ENCODE measurements at regions not wholly inside any gene's neighbourhood (a gene's known extent, or its start where the extent isn't known, plus 50 kb on each side); places are given as distances from the start of the nearest gene placed in this dataset.

DNA sequence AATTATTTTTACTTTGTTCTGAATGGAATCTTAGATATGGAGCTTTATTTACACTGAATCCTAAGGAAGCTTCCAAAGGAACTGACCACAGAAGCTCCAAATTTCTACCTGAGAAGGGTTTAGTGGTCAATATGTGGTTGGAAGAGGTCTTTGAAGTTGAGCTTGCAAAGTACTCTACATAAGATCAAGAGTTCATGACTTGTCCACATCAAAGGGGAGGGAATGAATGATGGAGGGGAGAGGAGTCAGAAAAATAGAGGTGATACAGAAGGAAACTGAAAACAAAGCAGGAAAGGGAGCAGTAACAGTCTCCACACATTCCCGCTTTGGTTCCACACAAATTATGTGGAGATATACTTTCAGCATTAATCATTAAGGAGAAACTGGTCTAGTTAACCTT, 450.9 kb downstream of the HINT1 start:
- H3K27me3 Mint-ChIP-seq: no peaks in the 10 kb centered on the region
- H3K4me3 Mint-ChIP-seq: no peak overlapping the region
- ATAC-seq: no peak
- no peaks in the 10 kb centered on the region for H3K36me3 Mint-ChIP-seq (ENCODE audit: low read depth)
- DNase-seq: no peak
- no peak overlapping the region for H3K27ac Mint-ChIP-seq
- H3K4me1 Mint-ChIP-seq: no peaks in the 10 kb centered on the region
- H3K9me3 Mint-ChIP-seq: no peaks in the 10 kb centered on the region

DNA sequence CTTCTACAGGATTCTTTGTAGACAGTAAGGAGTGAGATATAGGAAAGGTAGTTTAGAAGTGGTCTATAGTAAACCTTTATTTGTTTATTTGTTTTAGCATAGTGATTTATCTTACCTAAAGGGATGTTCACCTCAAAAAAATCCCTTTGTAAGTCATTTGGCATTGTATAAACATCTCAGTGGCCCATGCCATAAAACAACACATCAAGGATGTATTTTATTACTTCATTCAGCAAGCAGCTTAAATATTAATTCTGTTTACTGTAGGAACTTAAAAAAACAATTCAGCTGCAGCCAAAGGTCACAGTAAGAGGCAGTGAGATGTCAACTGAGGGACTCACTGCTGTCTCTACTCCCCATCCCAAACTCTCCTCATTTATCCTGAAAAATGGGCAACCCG, 452.7 kb downstream of the HINT1 start:
- DNase-seq (no peak), ATAC-seq (no peak)
- Mint-ChIP-seq H3K36me3 (ENCODE audit: low read depth) (no peaks in the 10 kb centered on the region), H3K4me1 (no peaks in the 10 kb centered on the region), H3K4me3 (no peak overlapping the region), H3K9me3 (no peaks in the 10 kb centered on the region), H3K27me3 (peaks cover 1% of the 10 kb centered on the region), H3K27ac (no peak overlapping the region)

DNA sequence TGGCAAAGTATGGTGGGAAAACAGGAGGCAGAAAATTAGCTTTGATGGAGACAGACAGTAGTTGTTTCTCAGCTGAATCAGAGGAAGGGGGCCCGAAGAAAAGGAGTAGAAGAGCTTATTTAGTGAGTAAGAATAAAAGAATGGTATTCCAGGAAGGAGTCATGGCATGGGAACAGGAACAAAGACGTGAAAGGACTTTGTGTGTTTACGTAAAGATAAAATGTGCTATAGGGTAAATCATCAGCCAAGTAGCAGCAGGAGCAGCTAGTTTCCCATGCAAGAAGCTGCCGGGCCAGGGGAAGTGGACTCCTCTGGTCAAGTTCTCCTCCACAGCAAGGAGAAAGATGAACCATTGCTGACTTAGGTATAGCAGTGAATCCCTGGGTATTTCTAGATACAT, 454.5 kb downstream of the HINT1 start:
- Mint-ChIP-seq H3K4me1 (no peaks in the 10 kb centered on the region), H3K4me3 (no peak overlapping the region)

DNA sequence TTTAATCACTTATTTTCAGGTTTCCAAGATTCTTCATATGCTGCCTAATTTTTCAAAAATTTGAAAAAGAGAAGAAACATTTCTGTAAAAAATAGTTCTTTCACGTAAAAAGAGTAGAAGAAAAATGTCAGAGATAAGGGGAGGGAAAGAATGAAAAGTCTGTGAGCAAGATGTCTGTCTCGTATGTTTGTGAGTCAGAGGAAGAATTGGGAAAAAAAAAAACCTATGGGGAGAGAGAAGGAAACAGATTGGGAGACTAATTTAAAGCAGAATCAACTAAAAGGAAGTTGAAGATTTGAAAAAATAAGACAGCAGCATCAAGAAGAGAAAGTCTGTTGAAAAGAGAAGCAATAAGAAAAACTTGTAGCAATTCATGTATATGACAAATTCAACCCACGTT, 456.3 kb downstream of the HINT1 start:
- Mint-ChIP-seq H3K9me3 (no peaks in the 10 kb centered on the region), H3K27ac (no peak overlapping the region), H3K27me3 (peaks cover 3% of the 10 kb centered on the region), H3K4me3 (no peak overlapping the region), H3K4me1 (no peaks in the 10 kb centered on the region), H3K36me3 (ENCODE audit: low read depth) (no peaks in the 10 kb centered on the region)
- ATAC-seq (no peak), DNase-seq (no peak)

More for the DNA sequence above, 454.5 kb downstream of the HINT1 start:
- no peaks in the 10 kb centered on the region for H3K9me3 Mint-ChIP-seq
- H3K27me3 Mint-ChIP-seq: peaks cover 2% of the 10 kb centered on the region
- DNase-seq: no peak
- H3K36me3 Mint-ChIP-seq (ENCODE audit: low read depth): no peaks in the 10 kb centered on the region
- no peak overlapping the region for H3K27ac Mint-ChIP-seq
- no peak for ATAC-seq

DNA sequence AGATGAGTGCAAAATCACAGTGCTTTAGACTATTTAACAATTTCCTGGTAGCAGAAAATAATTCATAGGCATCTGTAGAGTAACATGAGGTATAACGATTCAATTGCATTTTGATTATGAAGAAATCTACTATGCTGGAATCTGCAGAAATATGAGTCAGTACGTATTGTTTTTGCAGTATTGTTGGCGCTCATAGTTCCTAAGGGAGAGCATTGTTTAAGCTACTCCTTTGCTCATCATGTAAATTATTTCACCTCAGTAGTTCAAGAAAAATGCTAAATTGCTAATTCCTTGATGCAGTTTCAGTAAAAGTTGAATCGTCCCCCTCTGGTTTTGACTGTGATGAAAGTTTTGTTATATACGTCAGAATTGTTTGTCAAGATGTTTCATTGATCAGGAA, 458.4 kb downstream of the HINT1 start:
- no peak for DNase-seq
- no peaks in the 10 kb centered on the region for H3K36me3 Mint-ChIP-seq (ENCODE audit: low read depth)
- no peak for ATAC-seq
- peaks cover 3% of the 10 kb centered on the region for H3K27me3 Mint-ChIP-seq
- no peak overlapping the region for H3K27ac Mint-ChIP-seq
- H3K4me3 Mint-ChIP-seq: no peak overlapping the region
- H3K4me1 Mint-ChIP-seq: no peaks in the 10 kb centered on the region
- H3K9me3 Mint-ChIP-seq: peaks cover 3% of the 10 kb centered on the region

DNA sequence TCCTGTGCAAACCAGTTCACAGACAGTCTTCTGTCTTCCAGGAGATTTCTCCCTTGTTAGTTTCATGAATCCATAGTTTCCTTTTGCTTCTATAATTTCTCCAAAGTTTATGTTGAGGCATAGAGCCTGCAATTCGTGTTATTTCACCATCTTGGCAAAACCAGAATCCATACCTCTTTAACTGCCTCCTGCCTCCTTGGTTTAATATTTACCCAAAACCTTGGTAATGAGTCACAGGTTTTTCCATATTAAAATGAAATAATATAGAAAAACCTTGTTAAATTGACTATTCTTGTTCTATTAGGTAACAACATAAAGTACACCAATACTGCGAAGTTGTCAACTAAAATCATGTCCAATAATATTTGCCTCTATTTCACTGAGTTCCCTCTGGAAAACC, 459.7 kb downstream of the HINT1 start:
- no peak overlapping the region for H3K4me3 Mint-ChIP-seq
- no peaks in the 10 kb centered on the region for H3K36me3 Mint-ChIP-seq (ENCODE audit: low read depth)
- no peak overlapping the region for H3K27ac Mint-ChIP-seq
- H3K9me3 Mint-ChIP-seq: peaks cover 10% of the 10 kb centered on the region
- ATAC-seq (no peak), DNase-seq (no peak)
- no peaks in the 10 kb centered on the region for H3K4me1 Mint-ChIP-seq
- peaks cover 3% of the 10 kb centered on the region for H3K27me3 Mint-ChIP-seq

DNA sequence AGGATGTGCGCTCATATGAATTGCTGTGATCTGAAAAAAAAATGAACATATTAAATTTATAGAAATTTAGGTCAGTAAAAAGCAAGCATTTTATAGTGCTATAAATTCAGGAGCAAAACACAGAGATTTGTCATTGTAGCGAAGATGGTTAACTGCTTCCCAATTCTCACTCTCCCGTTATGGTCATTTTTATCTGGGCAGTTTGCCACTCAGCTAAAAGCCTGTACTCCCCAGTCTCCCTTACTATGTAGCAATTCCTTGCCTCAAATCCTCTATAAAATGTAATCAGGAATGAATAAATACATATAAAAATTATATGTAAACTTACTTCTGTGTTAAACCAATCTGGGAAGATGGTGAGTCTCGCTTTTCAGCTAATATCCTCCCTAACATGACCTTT, 471.5 kb downstream of the HINT1 start:
- no peaks in the 10 kb centered on the region for H3K4me1 Mint-ChIP-seq

DNA sequence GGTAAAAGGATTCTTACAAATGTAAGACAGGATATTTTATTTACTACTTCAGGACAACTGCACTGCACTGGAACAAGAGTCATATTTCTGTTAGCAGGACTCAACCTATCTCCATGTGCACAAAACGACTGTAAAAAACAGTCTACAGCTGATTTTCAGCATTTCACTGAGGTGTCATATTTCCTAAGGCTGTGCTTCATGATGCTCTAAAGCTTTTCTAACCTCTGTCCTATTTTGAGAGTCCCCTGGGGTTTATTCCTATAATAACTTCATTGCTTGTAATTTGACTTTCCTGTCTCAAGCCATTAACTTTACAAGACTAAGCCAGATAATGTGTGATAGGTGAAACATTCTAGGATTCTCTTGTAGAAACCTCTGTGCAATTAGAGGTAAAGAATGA, 472.3 kb downstream of the HINT1 start:
- no peaks in the 10 kb centered on the region for H3K9me3 Mint-ChIP-seq
- no peaks in the 10 kb centered on the region for H3K4me1 Mint-ChIP-seq
- no peak overlapping the region for H3K4me3 Mint-ChIP-seq
- H3K27ac Mint-ChIP-seq: no peak overlapping the region
- H3K36me3 Mint-ChIP-seq (ENCODE audit: low read depth): no peaks in the 10 kb centered on the region
- ATAC-seq: no peak
- no peak for DNase-seq
- peaks cover 21% of the 10 kb centered on the region for H3K27me3 Mint-ChIP-seq

More for the DNA sequence above, 471.5 kb downstream of the HINT1 start:
- Mint-ChIP-seq H3K36me3 (ENCODE audit: low read depth) (no peaks in the 10 kb centered on the region), H3K4me3 (no peak overlapping the region), H3K9me3 (no peaks in the 10 kb centered on the region), H3K27me3 (peaks cover 23% of the 10 kb centered on the region), H3K27ac (no peak overlapping the region)
- DNase-seq (no peak), ATAC-seq (no peak)

DNA sequence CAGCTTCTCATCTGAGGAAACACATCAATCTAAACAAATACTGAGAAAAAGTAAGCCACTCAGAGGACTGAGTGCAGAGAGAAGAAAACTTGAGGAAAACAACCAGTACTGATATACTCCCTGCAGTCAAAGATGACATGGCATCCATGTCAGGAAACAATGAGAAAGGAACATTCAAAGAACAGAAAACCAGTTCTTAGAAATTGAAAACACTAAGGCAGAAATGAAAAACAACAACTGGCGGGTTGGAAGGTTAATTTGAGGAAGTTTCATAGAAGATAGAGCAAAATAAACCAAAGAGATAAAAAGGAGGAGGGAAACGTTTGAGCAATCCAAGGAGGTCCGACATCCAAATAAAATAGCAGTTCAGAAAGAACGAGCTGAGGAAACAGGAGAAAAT, 475.2 kb downstream of the HINT1 start:
- no peaks in the 10 kb centered on the region for H3K9me3 Mint-ChIP-seq
- ATAC-seq (no peak), DNase-seq (no peak)
- H3K36me3 Mint-ChIP-seq (ENCODE audit: low read depth): no peaks in the 10 kb centered on the region
- H3K4me1 Mint-ChIP-seq: no peaks in the 10 kb centered on the region
- no peak overlapping the region for H3K27ac Mint-ChIP-seq
- peaks cover 17% of the 10 kb centered on the region for H3K27me3 Mint-ChIP-seq
- no peak overlapping the region for H3K4me3 Mint-ChIP-seq

DNA sequence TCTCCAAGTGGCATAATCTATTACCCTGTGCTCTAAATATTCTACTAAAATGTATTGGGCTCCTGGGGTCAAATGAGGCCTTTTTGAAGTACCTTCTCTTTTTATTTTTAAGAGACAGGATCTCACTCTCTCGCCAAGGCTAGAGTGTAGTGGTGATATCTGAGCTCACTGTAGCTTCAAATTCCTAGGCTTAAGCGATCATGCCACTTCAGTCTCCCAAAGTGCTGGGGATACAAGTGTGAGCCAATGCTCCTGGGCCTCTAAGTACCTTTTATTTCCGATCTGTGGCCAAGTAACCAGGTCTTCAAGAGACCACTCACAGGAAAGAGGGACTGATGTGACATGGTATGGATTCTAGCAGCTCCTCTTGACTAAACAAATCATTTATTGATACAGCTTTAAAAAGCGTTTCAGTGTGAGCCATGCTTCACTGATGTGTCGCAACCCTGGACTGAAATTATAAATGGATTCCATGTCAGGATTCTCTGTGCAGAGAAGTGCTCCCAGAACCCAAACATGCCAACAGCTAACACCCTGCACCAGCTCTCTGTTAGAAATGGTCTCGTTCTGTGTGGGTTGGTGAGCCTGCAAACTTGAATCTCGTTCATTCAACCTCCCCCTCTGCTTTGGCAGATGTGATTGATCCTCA, 477.8 kb downstream of the HINT1 start:
- ATAC-seq (no peak), DNase-seq (no peak)
- H3K27ac Mint-ChIP-seq: no peak overlapping the region
- no peaks in the 10 kb centered on the region for H3K36me3 Mint-ChIP-seq (ENCODE audit: low read depth)
- H3K4me1 Mint-ChIP-seq: no peaks in the 10 kb centered on the region
- H3K9me3 Mint-ChIP-seq: no peaks in the 10 kb centered on the region
- H3K4me3 Mint-ChIP-seq: no peak overlapping the region
- H3K27me3 Mint-ChIP-seq: peaks cover 13% of the 10 kb centered on the region

DNA sequence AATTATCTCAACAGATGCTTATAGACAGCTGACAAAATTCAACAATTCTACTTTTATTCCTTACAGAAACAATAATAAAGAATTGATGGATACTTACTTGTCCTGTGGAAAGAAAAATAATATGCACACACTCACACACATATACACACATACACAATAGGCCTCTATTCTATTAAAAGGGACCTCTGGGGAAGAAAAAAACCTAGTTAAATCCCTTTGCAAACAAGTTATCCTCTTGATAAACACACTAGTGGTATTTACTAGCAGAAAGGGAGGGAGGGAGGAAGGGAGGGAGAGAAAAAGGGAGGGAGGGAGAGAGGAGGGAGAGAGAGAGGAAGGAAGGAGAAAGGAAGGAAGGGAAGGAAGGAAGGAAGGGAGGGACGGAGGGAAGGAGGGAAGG, 486.4 kb downstream of the HINT1 start:
- DNase-seq (no peak), ATAC-seq (no peak)
- H3K36me3 Mint-ChIP-seq (ENCODE audit: low read depth): no peaks in the 10 kb centered on the region
- H3K4me1 Mint-ChIP-seq: no peaks in the 10 kb centered on the region
- H3K27ac Mint-ChIP-seq: no peak overlapping the region
- peaks cover 2% of the 10 kb centered on the region for H3K27me3 Mint-ChIP-seq
- H3K9me3 Mint-ChIP-seq: no peaks in the 10 kb centered on the region
- no peak overlapping the region for H3K4me3 Mint-ChIP-seq

DNA sequence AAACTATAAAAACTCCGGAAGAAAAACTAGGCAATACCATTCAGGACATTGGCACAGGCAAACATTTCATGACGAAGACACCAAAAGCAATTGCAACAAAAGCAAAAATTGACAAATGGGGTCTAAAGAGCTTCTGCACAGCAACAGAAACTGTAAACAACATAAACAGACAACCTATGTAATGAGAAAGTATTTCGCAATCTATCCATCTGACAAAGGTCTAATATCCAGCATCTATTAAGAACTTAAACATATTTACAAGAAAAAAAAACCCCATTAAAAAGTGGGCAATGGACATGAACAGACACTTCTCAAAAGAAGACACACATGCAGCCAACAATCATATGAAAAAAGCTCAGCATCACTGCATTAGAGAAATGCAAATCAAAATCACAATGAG, 498.6 kb downstream of the HINT1 start:
- Mint-ChIP-seq H3K4me1 (no peaks in the 10 kb centered on the region), H3K27ac (no peak overlapping the region), H3K9me3 (peaks cover 4% of the 10 kb centered on the region), H3K36me3 (ENCODE audit: low read depth) (no peaks in the 10 kb centered on the region), H3K27me3 (peaks cover 4% of the 10 kb centered on the region), H3K4me3 (no peak overlapping the region)
- DNase-seq (no peak), ATAC-seq (no peak)

DNA sequence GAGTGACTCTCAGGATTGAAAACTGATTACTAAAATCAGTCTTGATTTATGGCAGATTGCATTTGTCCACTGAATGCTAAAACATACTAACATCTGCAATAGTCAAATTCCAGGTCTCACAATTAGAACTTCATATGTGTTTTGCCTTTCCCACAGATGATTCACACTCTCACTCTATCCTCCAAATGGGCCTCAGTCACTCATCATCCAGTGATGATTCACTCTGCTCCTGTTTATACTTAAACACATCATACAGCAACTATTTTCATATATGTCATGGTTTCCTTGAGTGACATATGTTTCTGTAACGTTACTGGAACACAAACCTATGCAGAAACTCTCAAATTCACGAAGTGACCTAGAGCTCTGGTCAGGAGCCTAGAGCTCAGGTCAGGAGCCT, 512.9 kb downstream of the HINT1 start:
- Mint-ChIP-seq H3K27ac (no peak overlapping the region), H3K9me3 (no peaks in the 10 kb centered on the region), H3K36me3 (ENCODE audit: low read depth) (no peaks in the 10 kb centered on the region), H3K4me1 (no peaks in the 10 kb centered on the region), H3K27me3 (peaks cover 4% of the 10 kb centered on the region), H3K4me3 (no peak overlapping the region)
- ATAC-seq (peak; percentile 43), DNase-seq (no peak)

DNA sequence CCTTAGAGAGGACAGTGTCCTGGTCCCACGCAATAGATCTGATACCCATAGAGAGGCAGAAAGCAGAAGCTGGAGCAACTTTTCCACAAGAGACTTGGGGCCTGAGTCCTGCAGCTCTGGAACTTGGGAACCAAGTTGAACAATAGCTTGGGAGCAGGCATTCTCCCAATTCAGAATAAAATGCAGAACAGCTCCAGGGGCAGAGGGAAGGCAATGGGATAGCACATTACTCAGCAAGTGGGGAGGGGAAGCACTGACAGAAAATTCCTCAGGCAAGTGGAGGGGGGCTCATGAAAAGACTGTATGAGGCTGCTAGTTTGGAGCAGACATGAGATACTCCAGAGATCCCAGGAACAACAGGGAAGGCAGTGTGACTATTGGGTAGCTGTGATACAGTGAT, 513.6 kb downstream of the HINT1 start:
- no peak overlapping the region for H3K27ac Mint-ChIP-seq
- no peaks in the 10 kb centered on the region for H3K9me3 Mint-ChIP-seq
- no peaks in the 10 kb centered on the region for H3K4me1 Mint-ChIP-seq
- no peak overlapping the region for H3K4me3 Mint-ChIP-seq
- no peak for DNase-seq
- H3K36me3 Mint-ChIP-seq (ENCODE audit: low read depth): no peaks in the 10 kb centered on the region
- peaks cover 4% of the 10 kb centered on the region for H3K27me3 Mint-ChIP-seq
- no peak for ATAC-seq

DNA sequence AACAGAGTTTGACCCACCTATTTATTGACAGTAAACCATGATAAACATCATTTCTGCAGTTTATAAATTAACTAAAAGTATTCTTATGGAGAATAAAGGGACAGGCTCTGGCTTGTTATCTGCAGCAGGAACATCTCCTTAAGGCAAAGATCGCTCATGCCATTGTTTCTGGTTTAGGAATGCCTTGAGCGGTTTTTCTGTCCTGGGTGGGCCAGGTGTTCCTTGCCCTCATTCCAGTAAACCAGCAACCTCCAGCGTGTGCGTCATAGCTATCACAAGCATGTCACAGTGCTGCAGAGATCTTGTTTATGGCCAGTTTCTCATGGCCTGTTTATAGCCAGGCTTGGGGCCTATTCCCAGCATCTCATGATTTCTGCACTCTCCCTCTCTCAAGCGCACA, 521.7 kb downstream of the HINT1 start:
- Mint-ChIP-seq H3K4me3 (no peak overlapping the region), H3K27me3 (peaks cover 2% of the 10 kb centered on the region), H3K36me3 (ENCODE audit: low read depth) (peaks cover 2% of the 10 kb centered on the region), H3K4me1 (no peaks in the 10 kb centered on the region), H3K9me3 (peaks cover 4% of the 10 kb centered on the region), H3K27ac (no peak overlapping the region)
- DNase-seq (no peak), ATAC-seq (no peak)

DNA sequence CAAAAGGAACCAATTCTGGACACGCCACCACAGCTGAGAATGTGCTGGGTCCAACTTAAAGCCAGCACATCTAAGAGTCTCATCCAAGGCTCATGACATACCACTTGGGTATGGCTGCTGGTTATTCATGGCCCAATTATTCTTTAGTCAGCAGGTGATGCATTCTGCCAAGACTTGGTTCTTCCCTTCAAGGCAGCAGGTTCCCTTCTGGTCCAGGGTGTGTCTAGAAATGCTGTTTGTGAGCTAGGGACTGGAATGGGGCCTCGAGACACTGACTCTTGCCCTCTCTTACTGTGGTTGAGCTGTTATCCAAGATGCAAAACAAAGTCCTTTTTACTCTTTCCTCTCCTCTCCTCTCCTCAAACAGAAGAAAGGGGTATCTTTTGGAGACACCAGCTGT, 522.6 kb downstream of the HINT1 start:
- no peak overlapping the region for H3K4me3 Mint-ChIP-seq
- H3K9me3 Mint-ChIP-seq: peaks cover 4% of the 10 kb centered on the region
- ATAC-seq (no peak), DNase-seq (no peak)
- no peaks in the 10 kb centered on the region for H3K4me1 Mint-ChIP-seq
- H3K27me3 Mint-ChIP-seq: peaks cover 2% of the 10 kb centered on the region
- peaks cover 2% of the 10 kb centered on the region for H3K36me3 Mint-ChIP-seq (ENCODE audit: low read depth)
- H3K27ac Mint-ChIP-seq: no peak overlapping the region
